HCT116 (cell line): ENCODE measurements at regions not wholly inside any gene's neighbourhood (a gene's known extent, or its start where the extent isn't known, plus 50 kb on each side); places are given as distances from the start of the nearest gene placed in this dataset.

Source experiments
- CTCF ChIP-seq, 3 experiments: fragments of 200-600 bp in 1 of 3; sonication (generic) in 1 of 3; IDR thresholded peaks in 2 of 3; conservative IDR thresholded peaks in 1 of 3; 2 replicates each; pipeline ENCODE4 v1.5.1; 2012 to 2017; ENCODE audit warnings: low read depth in 2 of 3, low read length in 2 of 3, antibody characterized with exemption in 1 of 3, borderline replicate concordance in 1 of 3, control low read depth in 1 of 3, mild to moderate bottlenecking in 1 of 3, mixed read lengths in 1 of 3, mixed run types in 1 of 3, moderate library complexity in 1 of 3; ENCODE audit not compliant: insufficient read depth in 1 of 3
- ELF1 ChIP-seq: IDR thresholded peaks from 2 replicates; pipeline ENCODE4 v1.6.1; 2012; ENCODE audit warnings: low read depth, borderline replicate concordance
- EZH2 ChIP-seq: fragments of 200-600 bp; sonication (generic); IDR thresholded peaks from 2 replicates; pipeline ENCODE4 v1.6.1; 2017; ENCODE audit warnings: antibody characterized with exemption, mixed run types
- EZH2phosphoT487 ChIP-seq: fragments of 200-600 bp; IDR thresholded peaks from 2 replicates; pipeline ENCODE4 v1.6.1; 2018; ENCODE audit warnings: antibody characterized with exemption, borderline replicate concordance
- MAX ChIP-seq: IDR thresholded peaks from 2 replicates; pipeline ENCODE4 v1.6.1; 2012
- POLR2A ChIP-seq: IDR thresholded peaks from 2 replicates; pipeline ENCODE4 v1.7.0; 2011; ENCODE audit warnings: borderline replicate concordance; ENCODE audit not compliant: insufficient read depth, insufficient read length; ENCODE audit errors: extremely low read depth
- POLR2AphosphoS5 ChIP-seq: IDR thresholded peaks from 2 replicates; pipeline ENCODE4 v1.6.1; 2011; ENCODE audit warnings: mild to moderate bottlenecking, low read depth, low read length, moderate library complexity
- TCF7L2 ChIP-seq: IDR thresholded peaks from 2 replicates; pipeline ENCODE4 v1.7.0; 2011; ENCODE audit warnings: borderline replicate concordance, inconsistent platforms; ENCODE audit not compliant: insufficient read depth, insufficient read length; ENCODE audit errors: extremely low read depth
- ZNF274 ChIP-seq: fragments of 200-500 bp; sonication (Bioruptor generic); IDR thresholded peaks from 2 replicates; pipeline ENCODE4 v1.6.1; 2014; ENCODE audit warnings: mild to moderate bottlenecking, low read depth, low read length, inconsistent platforms
- TF ChIP-seq, protein P1 (sequence below): IDR thresholded peaks from 2 replicates; pipeline ENCODE4 v1.6.1; 2011; ENCODE audit warnings: mild to moderate bottlenecking, low read length, moderate library complexity; ENCODE audit not compliant: insufficient replicate concordance; ENCODE audit errors: extremely low read depth
- TF ChIP-seq, protein P2 (sequence below): IDR thresholded peaks from 2 replicates; pipeline ENCODE4 v1.6.1; 2012

GRCh38 chr13:50089633-50090032 is 74.4 kb downstream of the KCNRG start:
- no peak for TF ChIP-seq CTCF (IDR thresholded peaks at IDR 0.05 in 2 of 3, conservative IDR thresholded peaks at IDR 0.05 in 1 of 3; ENCODE audit: borderline replicate concordance in 1 of 3, insufficient read depth in 1 of 3, low read depth in 2 of 3, low read length in 2 of 3)
- no peak for TF ChIP-seq TCF7L2
- TF ChIP-seq, protein P1, sequence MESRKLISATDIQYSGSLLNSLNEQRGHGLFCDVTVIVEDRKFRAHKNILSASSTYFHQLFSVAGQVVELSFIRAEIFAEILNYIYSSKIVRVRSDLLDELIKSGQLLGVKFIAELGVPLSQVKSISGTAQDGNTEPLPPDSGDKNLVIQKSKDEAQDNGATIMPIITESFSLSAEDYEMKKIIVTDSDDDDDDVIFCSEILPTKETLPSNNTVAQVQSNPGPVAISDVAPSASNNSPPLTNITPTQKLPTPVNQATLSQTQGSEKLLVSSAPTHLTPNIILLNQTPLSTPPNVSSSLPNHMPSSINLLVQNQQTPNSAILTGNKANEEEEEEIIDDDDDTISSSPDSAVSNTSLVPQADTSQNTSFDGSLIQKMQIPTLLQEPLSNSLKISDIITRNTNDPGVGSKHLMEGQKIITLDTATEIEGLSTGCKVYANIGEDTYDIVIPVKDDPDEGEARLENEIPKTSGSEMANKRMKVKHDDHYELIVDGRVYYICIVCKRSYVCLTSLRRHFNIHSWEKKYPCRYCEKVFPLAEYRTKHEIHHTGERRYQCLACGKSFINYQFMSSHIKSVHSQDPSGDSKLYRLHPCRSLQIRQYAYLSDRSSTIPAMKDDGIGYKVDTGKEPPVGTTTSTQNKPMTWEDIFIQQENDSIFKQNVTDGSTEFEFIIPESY: no peak
- TF ChIP-seq EZH2phosphoT487: no peak
- TF ChIP-seq MAX: no peak
- TF ChIP-seq POLR2A: no peak
- no peak for TF ChIP-seq ELF1
- no peak for TF ChIP-seq EZH2
- TF ChIP-seq POLR2AphosphoS5: no peak
- TF ChIP-seq, protein P2, sequence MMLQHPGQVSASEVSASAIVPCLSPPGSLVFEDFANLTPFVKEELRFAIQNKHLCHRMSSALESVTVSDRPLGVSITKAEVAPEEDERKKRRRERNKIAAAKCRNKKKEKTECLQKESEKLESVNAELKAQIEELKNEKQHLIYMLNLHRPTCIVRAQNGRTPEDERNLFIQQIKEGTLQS: no peak
- no peak for TF ChIP-seq ZNF274
